GF-D8 (cell line): ENCODE measurements at regions not wholly inside any gene's neighbourhood (a gene's known extent, or its start where the extent isn't known, plus 50 kb on each side); places are given as distances from the start of the nearest gene placed in this dataset.

ENCODE experiments used
- DNase-seq: peaks from one replicate; lab custom pipeline; 2025; lab: John Stamatoyannopoulos, UW

DNA sequence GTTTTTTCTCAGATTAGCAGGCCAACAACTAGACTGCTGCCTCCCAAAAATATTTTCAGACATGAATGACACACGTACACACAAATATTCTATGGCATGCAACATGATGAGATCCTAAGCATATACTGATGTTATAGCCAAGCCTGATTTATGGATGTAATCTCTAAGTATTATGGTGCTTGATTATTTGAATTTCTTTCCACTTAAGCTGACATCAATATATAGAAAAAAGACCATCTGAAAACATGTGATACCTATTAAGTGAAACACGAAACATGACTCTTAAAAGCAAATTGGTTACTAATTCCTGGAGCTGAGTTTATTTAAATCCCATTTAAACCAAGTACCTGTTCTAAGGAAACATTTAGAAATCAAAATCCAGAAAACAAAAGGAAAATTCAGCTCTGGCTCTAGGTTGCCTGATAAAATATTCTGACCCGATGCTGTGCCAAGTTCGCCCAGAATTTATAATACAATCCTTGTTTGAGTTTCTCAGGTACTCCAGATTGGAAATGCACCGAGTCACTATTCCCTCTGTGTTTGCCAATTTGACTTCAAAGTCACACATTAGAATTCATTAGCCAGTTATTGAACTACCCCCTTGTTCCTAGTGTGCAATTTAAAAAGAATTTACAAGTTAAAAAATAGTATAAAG is 548.6 kb downstream of the CSNK1G3 start:
- DNase-seq: no peak

DNA sequence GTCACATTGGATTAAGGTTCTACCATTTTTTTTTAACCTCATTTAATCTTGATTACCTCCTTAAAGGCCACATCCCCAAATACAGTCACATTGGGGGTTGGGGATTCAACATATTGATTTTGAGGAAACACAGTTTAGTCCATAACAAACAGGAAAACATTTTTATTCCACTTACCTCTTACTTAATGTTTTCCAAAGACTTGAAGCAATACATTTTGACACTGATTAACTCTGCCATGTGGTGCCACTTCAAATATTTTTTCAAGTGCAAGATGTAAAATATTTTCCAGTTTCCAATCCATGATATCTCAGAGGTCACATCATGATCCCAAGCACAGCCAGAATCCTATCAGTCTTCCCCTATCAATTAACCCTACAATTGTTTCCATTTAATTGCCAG is 548.0 kb downstream of the CSNK1G3 start:
- DNase-seq: no peak

DNA sequence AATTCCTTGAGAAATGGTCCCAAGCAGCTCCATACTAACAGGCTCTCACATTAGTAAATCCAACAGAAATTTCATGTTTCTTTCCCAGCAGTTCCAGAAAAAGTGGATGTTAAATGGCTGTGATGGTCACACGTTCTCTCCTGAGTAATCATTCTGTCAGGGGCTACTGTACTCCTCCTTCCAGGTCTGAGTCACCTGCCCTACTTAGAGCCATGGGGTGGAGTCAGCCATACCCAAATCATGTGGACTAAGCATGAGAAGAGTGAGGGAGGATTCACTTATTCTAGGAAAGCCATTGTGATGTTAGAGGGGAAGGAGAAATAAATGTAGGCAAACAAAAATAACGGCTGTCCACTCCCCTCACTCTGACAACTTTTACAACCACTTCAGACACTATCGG is 547.2 kb downstream of the CSNK1G3 start:
- no peak for DNase-seq

DNA sequence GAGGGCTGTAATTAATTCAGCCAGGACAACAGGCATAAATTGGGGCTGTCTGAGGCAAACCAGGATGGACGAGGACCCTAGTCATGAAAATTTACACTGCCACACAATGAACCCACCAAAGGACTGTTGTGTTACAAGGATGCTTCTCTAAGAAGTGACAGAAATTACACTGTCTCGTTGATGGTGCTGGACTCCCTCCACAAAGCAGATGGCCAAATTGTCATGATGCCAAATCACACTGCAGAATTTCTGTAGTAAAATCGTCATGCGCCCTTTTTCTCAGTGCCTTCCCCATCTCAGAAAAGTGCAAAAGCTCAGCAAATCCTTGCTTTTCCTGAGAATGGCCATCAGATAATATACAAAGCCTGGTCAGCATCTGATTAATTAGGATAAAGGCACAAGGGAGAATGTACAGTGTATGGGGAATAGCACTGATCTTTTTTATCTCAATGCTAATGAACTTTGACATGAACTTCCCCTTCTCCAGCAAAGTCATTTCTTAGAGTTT is 545.8 kb downstream of the CSNK1G3 start:
- no peak for DNase-seq

DNA sequence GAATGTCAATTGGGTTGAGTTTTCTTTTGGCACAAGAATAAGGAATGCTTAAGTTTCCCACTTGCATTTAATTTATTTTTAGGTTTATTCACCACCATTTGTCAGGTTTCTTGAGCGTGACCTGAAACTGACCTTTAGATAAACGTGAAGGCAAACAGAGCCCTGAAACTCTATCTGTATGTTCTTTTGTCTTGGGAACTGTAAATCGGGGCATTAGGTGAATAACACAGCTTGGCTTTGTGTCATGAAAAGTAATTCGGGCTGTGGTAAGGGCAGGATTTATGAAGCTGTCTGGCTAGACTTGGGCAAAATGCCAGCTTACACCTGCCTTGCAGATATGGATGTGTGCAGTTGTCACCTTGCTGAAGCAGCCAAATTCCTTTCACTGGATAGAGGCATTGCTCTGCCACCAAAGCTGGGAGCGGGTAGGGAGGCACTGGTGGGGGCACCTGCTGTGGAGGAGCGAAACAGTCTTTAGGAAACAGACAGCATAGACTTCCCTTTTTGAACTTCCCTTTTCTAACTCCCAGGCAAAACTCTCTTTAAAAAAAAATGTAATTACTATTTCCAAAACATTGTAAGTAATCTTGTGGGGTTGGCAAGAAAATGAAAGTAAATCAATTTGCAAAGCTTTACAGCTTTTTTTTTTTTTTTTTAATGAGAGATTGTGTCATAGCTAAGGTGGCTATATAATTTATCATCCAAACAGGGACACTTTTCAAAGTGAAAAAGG is 545.2 kb downstream of the CSNK1G3 start:
- peak; percentile 77 for DNase-seq

DNA sequence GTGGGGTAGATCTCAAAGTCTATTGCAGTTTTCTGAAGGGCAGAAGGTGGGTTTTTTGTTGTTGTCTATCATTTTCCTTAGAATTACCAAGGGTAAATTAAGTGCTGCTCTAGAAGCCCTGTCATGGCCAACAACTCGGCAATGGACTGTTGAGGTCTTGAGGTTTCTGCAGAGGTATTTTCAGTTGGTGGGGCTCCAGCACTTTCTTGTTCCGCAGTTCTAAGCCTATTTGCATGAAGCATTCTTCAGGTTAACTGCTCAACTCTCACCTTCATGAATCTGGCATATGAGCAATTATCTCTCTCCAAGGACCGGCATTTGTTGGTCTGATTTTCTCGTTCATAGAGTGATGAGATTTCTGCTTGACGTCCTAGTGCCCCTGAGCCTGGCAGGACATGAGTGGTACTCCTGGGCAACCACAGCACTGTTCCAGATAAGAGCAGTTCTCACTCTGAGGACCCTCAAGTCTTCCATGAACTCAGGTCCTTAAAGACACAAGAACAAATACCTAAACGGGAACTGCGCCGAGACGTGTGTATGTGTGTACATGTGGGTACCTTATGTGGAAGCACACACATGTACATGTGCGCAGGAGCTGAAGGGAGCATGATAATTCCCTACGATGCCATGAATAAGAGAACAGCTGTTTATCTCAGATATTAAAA is 544.5 kb downstream of the CSNK1G3 start:
- no peak for DNase-seq

DNA sequence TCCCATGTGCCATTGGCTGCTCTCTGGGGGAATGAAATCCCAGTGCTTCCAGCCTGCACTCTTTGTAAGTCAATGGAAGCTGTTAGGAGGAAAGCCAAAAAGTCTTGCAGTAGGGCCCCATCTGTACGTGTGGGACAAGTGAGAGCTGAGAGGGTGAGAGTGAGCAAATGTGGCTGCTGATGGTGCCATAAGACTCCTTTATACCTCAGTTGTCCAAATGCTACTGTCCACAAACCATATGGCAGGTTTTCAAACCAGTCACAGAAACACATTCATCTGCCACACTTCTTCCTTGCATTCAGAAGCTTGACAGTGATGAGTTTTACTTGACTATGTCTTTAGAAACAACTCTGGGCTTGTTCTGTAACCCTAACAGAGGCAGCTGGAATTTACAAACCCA is 543.8 kb downstream of the CSNK1G3 start:
- DNase-seq: no peak

DNA sequence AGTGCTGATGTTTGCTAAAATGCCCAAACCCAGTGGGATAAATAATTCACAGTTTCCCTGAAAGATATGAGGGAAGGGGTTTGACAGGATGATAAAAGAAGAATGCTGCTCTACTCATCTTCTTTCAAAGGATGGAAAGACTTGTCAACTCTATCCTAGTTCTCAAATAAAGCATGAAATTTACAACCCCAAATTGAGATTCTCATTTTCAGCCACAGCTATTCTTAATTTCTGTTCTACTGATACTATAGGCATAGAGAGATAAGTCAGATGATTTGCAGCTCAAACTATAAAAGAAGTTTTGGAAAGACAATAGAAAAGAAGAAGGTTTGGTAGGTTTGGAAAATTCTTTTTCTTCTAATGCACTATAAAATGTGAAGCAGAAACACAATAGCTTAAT is 542.6 kb downstream of the CSNK1G3 start:
- no peak for DNase-seq

DNA sequence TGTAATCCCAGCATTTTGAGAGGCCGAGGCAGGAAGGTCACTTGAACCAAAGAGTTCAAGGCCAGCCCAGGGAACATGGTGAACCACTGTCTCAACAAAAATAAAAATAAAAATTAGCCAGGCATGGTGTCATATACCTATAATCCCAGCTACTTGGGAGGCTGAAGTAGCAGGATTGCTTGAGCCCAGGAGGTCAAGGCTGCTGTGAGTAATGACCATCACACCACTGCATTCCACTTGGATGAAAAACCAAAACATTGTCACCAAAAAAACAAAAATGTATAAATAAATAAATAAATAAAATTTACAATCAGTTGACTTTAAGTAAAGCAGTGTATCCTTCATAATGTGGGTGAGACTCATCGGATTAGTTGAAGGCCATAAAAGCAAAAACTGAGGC is 541.4 kb downstream of the CSNK1G3 start:
- DNase-seq: no peak

DNA sequence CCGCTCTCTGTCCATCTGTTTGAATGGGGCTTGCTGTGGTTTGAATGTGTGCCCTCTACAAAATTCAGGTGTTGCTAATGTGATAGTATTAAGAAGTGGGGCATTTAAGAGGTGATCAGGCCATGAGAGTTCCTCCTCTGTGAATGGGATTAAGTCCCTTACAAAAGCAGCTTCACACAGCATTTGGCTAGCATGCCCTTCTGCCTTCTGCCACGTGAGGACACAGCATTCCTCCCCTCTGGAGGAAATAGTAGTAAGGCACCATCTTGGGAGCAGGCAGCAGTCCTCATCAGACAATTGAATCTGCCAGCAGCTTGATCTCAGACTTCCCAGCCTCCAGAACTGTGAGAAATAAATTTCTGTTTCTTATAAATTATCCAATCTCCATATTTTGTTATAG is 540.2 kb downstream of the CSNK1G3 start:
- no peak for DNase-seq

DNA sequence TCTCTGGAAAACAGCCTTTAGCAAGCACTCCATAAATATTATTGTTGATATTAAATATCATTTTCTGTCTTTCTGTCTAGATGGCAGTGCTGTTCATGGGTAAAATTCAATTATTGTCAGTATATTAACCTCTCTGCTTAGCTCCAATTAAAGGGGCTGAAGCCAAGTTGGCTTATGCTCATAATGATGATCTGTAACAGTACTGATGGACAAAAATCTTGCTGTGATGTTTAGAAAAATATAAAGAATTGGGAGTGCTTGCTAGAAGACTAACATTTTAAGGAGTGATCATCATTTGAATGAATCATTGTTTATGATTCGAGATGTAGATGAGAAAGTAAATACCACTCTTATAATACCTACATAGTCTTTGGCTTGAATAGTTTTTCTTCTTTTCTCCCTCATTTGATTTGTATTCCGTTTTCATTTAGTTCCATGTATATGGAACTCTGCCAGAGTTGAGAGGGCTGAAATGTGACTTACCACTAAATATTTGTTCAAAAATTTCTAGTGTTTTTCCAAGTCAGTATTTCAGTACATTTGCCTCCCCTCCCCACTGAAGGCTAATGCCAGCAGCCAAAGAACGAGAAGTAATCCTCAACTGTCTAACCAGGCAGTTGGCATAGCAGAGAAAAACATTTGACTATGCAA is 538.3 kb downstream of the CSNK1G3 start:
- DNase-seq: no peak

DNA sequence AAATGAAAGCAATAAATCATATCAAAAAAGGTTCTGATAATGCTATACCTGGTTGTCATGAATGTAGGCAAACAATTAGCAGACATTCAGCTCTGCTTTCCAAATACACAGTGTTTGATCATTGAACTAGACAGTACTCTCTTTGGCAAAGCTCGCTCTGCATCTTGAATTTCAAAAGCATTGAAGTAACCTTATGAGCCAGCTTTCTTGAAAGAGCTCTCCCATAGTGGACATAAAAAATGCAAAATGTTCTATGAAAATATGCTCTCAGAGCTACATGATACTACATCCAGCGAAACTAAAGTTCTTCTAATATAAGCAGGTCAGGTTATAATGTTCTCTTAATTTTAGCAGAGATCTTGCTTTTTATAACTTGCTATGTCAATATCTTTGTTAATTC is 533.4 kb downstream of the CSNK1G3 start:
- no peak for DNase-seq

DNA sequence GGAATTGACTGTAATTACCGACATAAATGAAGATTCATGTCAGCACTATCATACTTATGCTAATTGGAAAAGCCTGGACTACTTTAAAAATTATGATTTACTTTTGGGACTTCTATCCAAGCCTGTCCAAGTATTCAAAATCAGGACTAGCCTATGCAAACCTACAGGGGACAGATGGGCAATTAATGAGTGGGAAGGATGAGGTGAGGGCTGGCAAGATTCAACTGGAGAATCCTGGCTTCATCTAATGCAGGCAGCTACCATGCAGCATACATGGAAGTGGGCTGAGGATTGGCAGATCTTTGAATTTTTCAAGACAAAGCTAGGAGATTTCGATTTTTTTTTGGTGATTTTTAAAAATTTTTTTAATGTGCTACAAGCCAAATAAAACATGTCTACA is 532.6 kb downstream of the CSNK1G3 start:
- no peak for DNase-seq

DNA sequence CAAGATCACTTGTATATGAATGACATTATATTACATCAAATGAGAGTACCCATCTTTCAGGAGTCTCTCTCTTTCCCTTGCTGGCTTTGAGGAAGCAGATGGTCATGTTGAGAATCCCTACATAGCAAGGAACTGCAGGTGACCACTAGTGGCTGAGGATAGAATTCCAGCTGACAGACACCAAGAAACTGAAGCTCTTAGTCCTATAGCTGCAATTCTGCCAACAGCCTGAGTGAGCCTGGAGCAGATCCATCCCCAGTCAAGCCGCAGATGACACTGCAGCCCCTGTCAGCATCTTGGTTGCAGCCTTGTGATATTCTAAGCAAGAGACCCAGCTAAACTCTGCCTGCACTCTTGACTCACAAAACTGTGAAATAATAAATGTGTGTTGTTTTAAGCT is 531.5 kb downstream of the CSNK1G3 start:
- DNase-seq: no peak

DNA sequence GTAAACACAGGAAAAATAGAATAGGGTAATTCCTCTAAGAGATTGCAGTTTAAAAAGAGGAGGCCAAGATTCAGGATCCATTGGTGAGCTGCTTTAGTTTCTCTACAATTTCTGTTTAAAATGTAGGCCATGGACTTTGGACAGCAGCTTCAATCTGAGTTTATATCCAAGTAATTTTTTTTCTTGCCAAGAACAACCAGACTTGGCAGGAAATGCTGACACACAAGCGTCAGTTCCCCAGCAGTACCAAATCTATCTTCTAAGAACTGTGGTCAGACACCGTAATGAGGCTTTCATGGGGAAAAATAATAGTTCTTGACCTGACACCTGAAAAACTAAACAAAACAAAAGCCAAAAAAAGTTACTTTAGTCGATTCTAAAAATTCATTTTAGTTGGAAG is 528.8 kb downstream of the CSNK1G3 start:
- DNase-seq: no peak

DNA sequence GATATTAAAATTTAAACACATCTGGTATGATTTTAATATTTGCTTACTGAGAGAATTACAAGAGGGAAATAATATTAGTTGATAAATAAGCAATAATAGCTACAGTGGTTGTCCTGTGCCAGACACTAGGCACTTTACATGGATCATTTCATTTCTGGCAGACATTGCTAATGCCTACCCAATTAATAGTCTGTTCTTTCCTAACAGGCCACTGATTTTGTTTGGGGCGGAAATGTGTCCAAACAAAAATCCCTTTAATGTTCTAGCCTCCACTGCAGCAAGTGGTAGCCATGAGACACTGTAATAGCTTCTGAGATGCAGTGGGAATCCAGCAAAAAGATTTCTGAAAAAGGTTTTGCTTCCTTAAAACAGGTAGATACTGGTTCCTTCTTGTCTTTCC is 527.4 kb downstream of the CSNK1G3 start:
- DNase-seq: no peak

DNA sequence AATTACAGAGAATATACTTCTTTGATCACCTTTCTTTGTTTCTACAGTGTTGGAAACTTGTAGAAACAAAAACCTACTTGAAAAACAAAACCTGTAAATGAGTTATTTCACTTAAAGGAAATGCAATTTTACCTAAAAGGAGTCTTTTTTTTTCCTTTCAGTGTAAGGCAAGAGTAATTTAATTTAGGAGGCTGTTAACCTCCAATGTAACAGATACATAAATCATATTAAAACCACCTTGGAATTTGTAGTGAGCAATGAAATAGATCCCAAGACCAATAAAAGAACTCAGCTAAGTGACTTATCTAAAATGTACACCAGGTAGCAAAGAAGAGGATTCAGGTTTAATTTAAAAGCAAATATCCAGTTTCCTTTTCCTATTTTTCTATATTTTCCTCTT is 524.8 kb downstream of the CSNK1G3 start:
- no peak for DNase-seq

DNA sequence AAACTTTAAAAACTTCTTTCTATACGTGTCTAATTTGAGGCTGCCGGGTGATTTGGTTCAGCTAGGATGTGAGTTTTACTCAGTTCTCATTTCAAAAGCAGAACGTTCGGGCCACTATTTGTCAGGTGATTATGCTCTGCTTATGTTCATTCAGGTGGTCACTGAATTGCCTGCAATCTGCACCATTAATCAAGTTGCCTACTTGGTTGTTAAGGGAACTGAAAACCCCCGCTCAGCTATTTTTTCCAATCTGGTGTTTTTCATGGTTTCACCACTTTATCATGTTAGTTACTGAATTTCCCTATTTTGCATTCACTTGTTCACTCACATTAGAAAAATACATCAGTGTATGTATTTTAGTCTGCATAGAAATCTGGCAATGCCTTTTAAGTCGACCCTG is 523.0 kb downstream of the CSNK1G3 start:
- DNase-seq: no peak

DNA sequence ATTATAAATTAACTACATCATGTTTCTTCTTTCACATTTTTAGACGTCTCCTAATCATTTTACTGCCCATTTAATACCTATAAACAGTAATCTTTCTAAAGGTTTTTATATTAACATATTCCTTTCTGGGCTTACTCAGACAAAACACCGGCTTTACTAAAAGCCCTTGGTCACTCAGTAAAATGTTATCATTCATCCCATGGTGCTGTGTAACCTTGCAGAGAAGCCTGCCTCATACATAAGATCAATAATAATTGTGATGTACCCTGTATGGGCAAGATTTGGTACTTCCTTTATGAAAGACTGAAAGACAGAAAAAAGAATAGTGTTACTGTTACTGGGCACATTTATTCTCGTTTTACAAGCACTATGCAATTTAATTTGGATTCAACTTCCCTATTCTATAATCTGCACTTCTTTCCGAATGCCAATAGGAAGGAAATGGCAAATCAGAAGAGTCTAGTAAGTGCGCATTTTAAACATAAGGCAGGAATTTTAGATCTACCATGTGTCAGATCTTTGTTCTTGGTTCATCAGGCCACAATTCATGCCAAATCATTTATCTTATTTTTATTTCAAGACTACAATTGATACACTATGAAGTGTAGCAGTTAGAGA is 522.2 kb downstream of the CSNK1G3 start:
- no peak for DNase-seq

DNA sequence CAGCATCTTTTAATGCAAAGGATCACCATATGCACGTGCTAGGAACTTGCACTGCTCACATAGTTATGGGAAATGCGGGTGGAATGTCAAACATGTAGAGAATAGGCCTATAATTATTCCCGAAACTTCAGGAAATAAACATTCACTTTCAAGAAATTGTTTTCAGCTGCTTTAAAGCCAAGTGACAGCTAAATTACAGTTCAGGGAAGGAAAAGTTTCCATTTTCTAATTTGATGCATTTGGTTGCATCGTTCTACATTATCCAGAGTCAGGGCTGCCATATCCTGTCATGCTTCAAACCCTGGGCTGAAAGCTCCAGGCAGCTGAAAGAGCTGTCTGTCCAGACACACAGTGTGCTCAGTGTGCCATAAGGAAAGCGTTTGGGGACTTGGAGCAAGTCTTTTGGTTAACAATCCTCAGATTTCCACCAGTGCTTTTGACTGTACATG is 518.1 kb downstream of the CSNK1G3 start:
- no peak for DNase-seq

DNA sequence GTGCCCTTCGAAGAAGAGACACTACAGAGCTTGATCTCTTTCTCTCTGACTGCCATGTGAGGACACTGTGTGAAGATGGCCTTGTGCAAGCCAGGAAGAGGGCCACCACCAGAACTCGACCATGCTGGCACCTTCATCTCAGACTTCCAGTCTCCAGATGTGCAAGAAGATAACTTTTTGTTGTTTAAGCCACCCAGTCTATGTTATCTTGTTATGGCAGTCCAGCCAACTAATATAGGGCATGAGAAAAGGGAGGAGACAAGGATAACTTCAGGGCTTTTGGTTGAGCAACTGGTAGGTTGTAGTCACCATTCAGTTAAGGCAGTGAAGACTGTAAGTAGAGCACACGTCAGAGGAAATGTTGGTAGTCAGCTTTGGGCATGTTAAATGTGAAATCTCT is 515.5 kb downstream of the CSNK1G3 start:
- no peak for DNase-seq

DNA sequence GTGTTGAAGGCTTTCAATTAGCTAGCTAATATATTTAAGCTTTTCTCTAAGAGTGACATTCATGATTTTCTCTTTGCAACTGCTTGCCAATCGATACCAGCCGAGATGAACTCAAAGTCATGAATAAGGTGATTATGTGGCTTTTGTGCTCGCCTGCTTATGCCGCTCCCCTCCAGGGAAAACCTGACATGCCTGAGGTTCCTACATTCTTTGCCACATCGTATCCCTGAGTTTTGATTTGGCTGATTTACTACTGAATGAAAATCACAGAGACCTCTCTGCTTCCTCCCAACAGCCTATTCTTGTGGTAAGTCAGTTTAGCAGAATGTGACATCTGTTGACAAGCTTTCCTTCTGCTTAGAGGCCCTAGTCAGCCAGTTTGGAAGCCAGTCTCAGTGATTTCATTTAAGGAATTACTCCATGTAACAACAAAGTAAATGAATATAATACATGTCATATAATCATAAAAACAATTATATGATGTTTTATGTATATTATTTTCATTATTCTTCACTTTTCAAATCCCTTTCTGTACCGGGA is 513.4 kb downstream of the CSNK1G3 start:
- DNase-seq: no peak
